Tibial nerve (tissue), 4 donors: ENCODE measurements at regions not wholly inside any gene's neighbourhood (a gene's known extent, or its start where the extent isn't known, plus 50 kb on each side); places are given as distances from the start of the nearest gene placed in this dataset.

Experiments
- DNase-seq, 2 donors: peaks; one replicate each; pipeline ENCODE4 v3.0.0-alpha.2; 2019; ENCODE audit warnings: low spot score in 2 of 2
- H3K27ac ChIP-seq, 4 donors: fragments of 200-600 bp; sonication (generic) in 3 of 4; one replicate each; pipeline ENCODE4 v1.5.1; 2017 to 2019; ENCODE audit warnings: mild to moderate bottlenecking in 1 of 4
- H3K27me3 ChIP-seq, 2 donors: fragments of 200-600 bp; sonication (generic) in 1 of 2; one replicate each; pipeline versions ENCODE4 v1.5.1 to v1.6.0; 2017 to 2019
- H3K36me3 ChIP-seq, 3 donors: fragments of 200-600 bp; sonication (generic); one replicate each; pipeline ENCODE4 v1.5.1; 2018 to 2019
- H3K4me1 ChIP-seq, 4 donors: fragments of 200-600 bp; sonication (generic) in 3 of 4; one replicate each; pipeline ENCODE4 v1.5.1; 2017 to 2019
- H3K4me3 ChIP-seq, 4 donors: fragments of 200-600 bp; sonication (generic) in 3 of 4; one replicate each; pipeline ENCODE4 v1.5.1; 2017 to 2019; ENCODE audit warnings: mild to moderate bottlenecking in 1 of 4, moderate library complexity in 1 of 4
- H3K9me3 ChIP-seq, 4 donors: fragments of 200-600 bp; sonication (generic) in 3 of 4; one replicate each; pipeline ENCODE4 v1.5.1; 2017 to 2019
- EP300 ChIP-seq, 2 donors: sonication (generic); formaldehyde crosslinking; IDR thresholded peaks; one replicate each; pipeline ENCODE4 v1.6.1; 2017; ENCODE audit warnings: antibody characterized with exemption in 2 of 2, mild to moderate bottlenecking in 1 of 2
- POLR2A ChIP-seq, 2 donors: fragments of 450-650 bp; IDR thresholded peaks; one replicate each; pipeline ENCODE4 v1.6.1; 2017; ENCODE audit warnings: antibody characterized with exemption in 2 of 2, mild to moderate bottlenecking in 2 of 2, moderate library complexity in 2 of 2
- WGBS, 2 donors: methylation state at CpG; one replicate each; pipeline ENCODE4 v1.1.5; 2018; 5-methylcytosine and 5-hydroxymethylcytosine counted together
- TF ChIP-seq, protein P1 (sequence below), 5 experiments: fragments of 200-600 bp in 3 of 5; fragments of 450-650 bp in 2 of 5; sonication (generic) in 3 of 5; IDR thresholded peaks; one replicate each; pipeline ENCODE4 v1.5.1; 2016 to 2019; ENCODE audit warnings: antibody characterized with exemption in 5 of 5, mild to moderate bottlenecking in 3 of 5, moderate library complexity in 2 of 5

DNA sequence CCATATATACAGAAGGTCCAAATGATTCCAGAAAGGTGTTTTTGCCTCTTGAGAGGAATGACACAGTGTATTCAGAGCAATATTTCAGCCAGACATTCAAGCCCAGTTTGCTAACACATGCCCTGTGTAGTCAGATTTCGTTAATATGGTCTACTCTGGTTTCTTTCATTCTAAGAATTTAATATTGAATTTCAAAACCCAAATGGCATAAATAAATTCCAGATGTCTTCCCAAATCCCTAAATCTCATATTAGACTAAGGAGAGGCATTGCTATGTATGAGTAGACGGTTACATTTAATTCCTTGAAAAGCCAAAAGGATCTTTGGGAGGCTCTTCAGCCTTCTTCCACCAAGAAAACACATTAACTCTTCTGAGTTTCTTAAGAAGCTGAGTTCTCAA lies 66.3 kb upstream of the C1QTNF7 start:
- no peak overlapping the region for H3K4me3 ChIP-seq
- 79 to 84% methylated on average over 2 of the region's 2 CpGs for WGBS, 2 donors

GRCh38 chr4:15362541-15362940 lies 65.3 kb upstream of the C1QTNF7 start:
- no peak for TF ChIP-seq EP300 (IDR thresholded peaks at IDR 0.05)
- TF ChIP-seq, protein P1, sequence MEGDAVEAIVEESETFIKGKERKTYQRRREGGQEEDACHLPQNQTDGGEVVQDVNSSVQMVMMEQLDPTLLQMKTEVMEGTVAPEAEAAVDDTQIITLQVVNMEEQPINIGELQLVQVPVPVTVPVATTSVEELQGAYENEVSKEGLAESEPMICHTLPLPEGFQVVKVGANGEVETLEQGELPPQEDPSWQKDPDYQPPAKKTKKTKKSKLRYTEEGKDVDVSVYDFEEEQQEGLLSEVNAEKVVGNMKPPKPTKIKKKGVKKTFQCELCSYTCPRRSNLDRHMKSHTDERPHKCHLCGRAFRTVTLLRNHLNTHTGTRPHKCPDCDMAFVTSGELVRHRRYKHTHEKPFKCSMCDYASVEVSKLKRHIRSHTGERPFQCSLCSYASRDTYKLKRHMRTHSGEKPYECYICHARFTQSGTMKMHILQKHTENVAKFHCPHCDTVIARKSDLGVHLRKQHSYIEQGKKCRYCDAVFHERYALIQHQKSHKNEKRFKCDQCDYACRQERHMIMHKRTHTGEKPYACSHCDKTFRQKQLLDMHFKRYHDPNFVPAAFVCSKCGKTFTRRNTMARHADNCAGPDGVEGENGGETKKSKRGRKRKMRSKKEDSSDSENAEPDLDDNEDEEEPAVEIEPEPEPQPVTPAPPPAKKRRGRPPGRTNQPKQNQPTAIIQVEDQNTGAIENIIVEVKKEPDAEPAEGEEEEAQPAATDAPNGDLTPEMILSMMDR (IDR thresholded peaks at IDR 0.05): no peak
- no peak for TF ChIP-seq POLR2A (IDR thresholded peaks at IDR 0.05)
- no peak overlapping the region for H3K27ac ChIP-seq
- DNase-seq: no peak

More for the DNA sequence above, 66.3 kb upstream of the C1QTNF7 start:
- TF ChIP-seq POLR2A (IDR thresholded peaks at IDR 0.05) (no peak), EP300 (IDR thresholded peaks at IDR 0.05) (no peak)
- TF ChIP-seq, protein P1 (IDR thresholded peaks at IDR 0.05): no peak
- H3K27me3 ChIP-seq: no peaks in the 10 kb centered on the region
- no peak for DNase-seq
- no peaks in the 10 kb centered on the region for H3K36me3 ChIP-seq
- H3K9me3 ChIP-seq: no peaks in the 10 kb centered on the region
- no peak overlapping the region for H3K27ac ChIP-seq
- peaks cover 0 to 2% (median 0%) of the 10 kb centered on the region in 4 donors for H3K4me1 ChIP-seq

DNA sequence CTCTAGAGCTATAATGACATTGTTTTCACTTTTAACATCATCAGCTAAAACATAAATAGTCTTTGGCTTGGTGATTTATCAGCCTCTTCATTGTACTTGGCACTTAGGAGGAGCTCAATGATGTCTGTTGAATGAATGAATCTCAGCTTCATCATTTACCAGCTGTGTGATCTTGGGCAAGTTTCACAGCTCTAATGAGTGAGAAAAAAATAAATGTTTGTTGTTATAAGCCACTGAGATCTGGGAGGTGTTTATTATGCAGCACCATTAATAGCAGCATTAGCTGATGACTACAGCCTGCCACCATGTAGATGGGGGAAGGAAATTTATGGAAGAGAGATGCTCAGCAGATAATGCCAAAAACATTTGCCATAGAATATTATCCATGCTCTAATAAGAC lies 63.6 kb upstream of the C1QTNF7 start:
- no peaks in the 10 kb centered on the region for H3K4me1 ChIP-seq
- H3K27me3 ChIP-seq: no peaks in the 10 kb centered on the region
- H3K36me3 ChIP-seq: no peaks in the 10 kb centered on the region
- no peak for DNase-seq
- TF ChIP-seq EP300 (IDR thresholded peaks at IDR 0.05) (no peak), POLR2A (IDR thresholded peaks at IDR 0.05) (no peak)
- TF ChIP-seq, protein P1 (IDR thresholded peaks at IDR 0.05): no peak
- no peak overlapping the region for H3K27ac ChIP-seq
- H3K4me3 ChIP-seq: no peak overlapping the region
- no peaks in the 10 kb centered on the region for H3K9me3 ChIP-seq

More at GRCh38 chr4:15362541-15362940, 65.3 kb upstream of the C1QTNF7 start:
- H3K27me3 ChIP-seq: no peaks in the 10 kb centered on the region
- no peaks in the 10 kb centered on the region for H3K9me3 ChIP-seq
- no peak overlapping the region for H3K4me3 ChIP-seq
- 68 to 72% methylated on average over 2 of the region's 2 CpGs for WGBS, 2 donors
- no peaks in the 10 kb centered on the region for H3K36me3 ChIP-seq
- peaks cover 0 to 2% (median 0%) of the 10 kb centered on the region in 4 donors for H3K4me1 ChIP-seq

- Histone ChIP-seq H3K27me3 (no peaks in the 10 kb centered on the region), H3K9me3 (no peaks in the 10 kb centered on the region), H3K27ac (no peak overlapping the region), H3K4me1 (no peaks in the 10 kb centered on the region), H3K4me3 (no peak overlapping the region), H3K36me3 (no peaks in the 10 kb centered on the region)
- WGBS, 2 donors: 48 to 63% methylated on average over 1 of the region's 1 CpG
- TF ChIP-seq, protein P1 (IDR thresholded peaks at IDR 0.05): no peak
- TF ChIP-seq EP300 (IDR thresholded peaks at IDR 0.05): no peak
- TF ChIP-seq POLR2A (IDR thresholded peaks at IDR 0.05): no peak
- no peak for DNase-seq
Measured at GRCh38 chr4:15365641-15366040, 62.2 kb upstream of the C1QTNF7 start.

- no peak for TF ChIP-seq EP300 (IDR thresholded peaks at IDR 0.05)
- TF ChIP-seq, protein P1 (IDR thresholded peaks at IDR 0.05): no peak
- no peak for TF ChIP-seq POLR2A (IDR thresholded peaks at IDR 0.05)
- H3K4me1 ChIP-seq: no peaks in the 10 kb centered on the region
- WGBS, 2 donors: 33 to 39% methylated on average over 1 of the region's 1 CpG
- H3K4me3 ChIP-seq: no peak overlapping the region
- no peaks in the 10 kb centered on the region for H3K27me3 ChIP-seq
- no peak for DNase-seq
- no peaks in the 10 kb centered on the region for H3K9me3 ChIP-seq
- no peak overlapping the region for H3K27ac ChIP-seq
- no peaks in the 10 kb centered on the region for H3K36me3 ChIP-seq
Measured at GRCh38 chr4:15366721-15367120, 61.1 kb upstream of the C1QTNF7 start.
